ENCODE measurements at regions not wholly inside any gene's neighbourhood (a gene's known extent, or its start where the extent isn't known, plus 50 kb on each side); places are given as distances from the start of the nearest gene placed in this dataset.

GRCh38 chr19:32264568-32264967 is 80.8 kb upstream of the ZNF507 start:
- no peak for DNase-seq

- DNase-seq: no peak
These were observed 79.4 kb upstream of the ZNF507 start for GRCh38 chr19:32265995-32266394.

- no peak for DNase-seq
These were observed 79.0 kb upstream of the ZNF507 start for GRCh38 chr19:32266460-32266859.

GRCh38 chr19:32268381-32268780 is 77.0 kb upstream of the ZNF507 start:
- no peak for DNase-seq

GRCh38 chr19:32269831-32270230 is 75.6 kb upstream of the ZNF507 start:
- no peak for DNase-seq

- DNase-seq: no peak
These were observed 71.9 kb upstream of the ZNF507 start for GRCh38 chr19:32273483-32273882.

GRCh38 chr19:32287086-32287485 is 58.3 kb upstream of the ZNF507 start:
- no peak for DNase-seq

- peak; percentile 6 for DNase-seq
These were observed 57.6 kb upstream of the ZNF507 start for GRCh38 chr19:32287811-32288227.

- no peak for DNase-seq
These were observed 55.7 kb upstream of the ZNF507 start for GRCh38 chr19:32289566-32290210.

GRCh38 chr19:32291876-32292275 is 53.5 kb upstream of the ZNF507 start:
- no peak for DNase-seq

- DNase-seq: no peak
These were observed 50.5 kb upstream of the ZNF507 start for GRCh38 chr19:32294871-32295438.
